NCI-H345 treated with DMSO at 0.1 percent for 48 hours (cell line): ENCODE measurements at regions not wholly inside any gene's neighbourhood (a gene's known extent, or its start where the extent isn't known, plus 50 kb on each side); places are given as distances from the start of the nearest gene placed in this dataset.

Experiments
- DNase-seq: peaks from one replicate; lab custom pipeline; 2025; ENCODE audit not compliant: unreplicated experiment; lab: John Stamatoyannopoulos, UW

DNA sequence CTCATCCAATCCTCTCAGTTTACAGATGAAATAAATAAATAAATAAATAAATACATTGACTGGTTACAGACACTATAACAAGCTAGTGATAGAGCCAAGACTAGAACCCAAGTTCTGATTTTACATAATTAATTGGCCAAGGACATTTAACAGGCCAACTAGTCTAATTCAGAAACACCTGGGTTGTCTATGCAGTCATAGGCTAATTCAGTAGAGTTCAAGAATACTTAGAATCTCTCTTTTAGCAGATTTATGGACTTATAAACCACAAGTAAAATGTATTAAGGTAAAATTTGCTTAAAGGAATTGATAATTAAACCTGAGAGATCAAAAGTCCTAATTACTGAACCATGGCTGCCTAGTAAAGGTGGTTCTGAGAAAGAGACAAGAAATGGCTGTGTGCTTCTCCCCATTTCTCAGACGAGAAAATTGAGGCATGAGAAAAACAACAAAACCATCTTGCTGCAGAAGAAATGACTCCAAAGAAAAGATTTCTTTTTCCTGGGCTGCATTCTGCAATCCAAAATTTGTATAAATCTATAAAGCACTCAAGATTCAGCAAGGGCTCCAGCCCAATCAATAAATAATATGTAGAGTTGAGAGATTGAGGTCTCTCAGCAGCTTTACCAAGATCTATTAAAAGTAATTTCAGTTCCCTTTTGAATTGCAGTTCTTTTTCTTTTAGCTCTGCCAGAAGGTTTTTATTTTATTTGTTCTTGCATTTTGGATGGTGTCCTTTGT, 98.3 kb downstream of the DUSP10 start:
- no peak for DNase-seq

- no peak for DNase-seq
These were observed 97.8 kb downstream of the DUSP10 start for GRCh38 chr1:221644145-221644448.

GRCh38 chr1:221644663-221645258, 97.1 kb downstream of the DUSP10 start:
- DNase-seq = no peak

- DNase-seq = no peak
These were observed 93.7 kb downstream of the DUSP10 start for GRCh38 chr1:221648201-221648600.
